LNCaP clone FGC (cell line): ENCODE measurements at regions not wholly inside any gene's neighbourhood (a gene's known extent, or its start where the extent isn't known, plus 50 kb on each side); places are given as distances from the start of the nearest gene placed in this dataset.

Source experiments
- DNase-seq: peaks from one replicate; pipeline ENCODE4 v3.0.0-alpha.2; 2011; ENCODE audit warnings: low read depth
- H3K4me3 ChIP-seq: 2 replicates; pipeline ENCODE4 v1.5.1; 2011; ENCODE audit warnings: mild to moderate bottlenecking, low read depth, low read length, control low read depth
- CTCF ChIP-seq: IDR thresholded peaks from 2 replicates; pipeline ENCODE4 v1.5.1; 2012; ENCODE audit warnings: mild to moderate bottlenecking; ENCODE audit not compliant: control insufficient read depth, insufficient read depth; ENCODE audit errors: extremely low read depth

- no peak overlapping the region for H3K4me3 ChIP-seq
- no peak for DNase-seq
- TF ChIP-seq CTCF, result no peak
Measured at GRCh38 chr11:106427736-106428135, 350.3 kb downstream of the AASDHPPT start.

GRCh38 chr11:106442032-106442431 is 364.6 kb downstream of the AASDHPPT start:
- no peak for TF ChIP-seq CTCF
- no peak overlapping the region for H3K4me3 ChIP-seq
- no peak for DNase-seq

GRCh38 chr11:106446302-106446701 is 368.8 kb downstream of the AASDHPPT start:
- no peak for TF ChIP-seq CTCF

GRCh38 chr11:106446955-106447354 is 369.5 kb downstream of the AASDHPPT start:
- DNase-seq, result no peak
- no peak for TF ChIP-seq CTCF
- no peak overlapping the region for H3K4me3 ChIP-seq

More at GRCh38 chr11:106446302-106446701, 368.8 kb downstream of the AASDHPPT start:
- no peak overlapping the region for H3K4me3 ChIP-seq
- no peak for DNase-seq

- no peak for DNase-seq
- H3K4me3 ChIP-seq, result no peak overlapping the region
- no peak for TF ChIP-seq CTCF
Measured at GRCh38 chr11:106447631-106448191, 370.2 kb downstream of the AASDHPPT start.

- TF ChIP-seq CTCF, result no peak
- no peak for DNase-seq
Measured at GRCh38 chr11:106449763-106450162, 372.3 kb downstream of the AASDHPPT start.

GRCh38 chr11:106451228-106451922 is 373.9 kb downstream of the AASDHPPT start:
- DNase-seq, result no peak
- no peak for TF ChIP-seq CTCF
- H3K4me3 ChIP-seq, result no peak overlapping the region

More at GRCh38 chr11:106449763-106450162, 372.3 kb downstream of the AASDHPPT start:
- H3K4me3 ChIP-seq, result no peak overlapping the region
